ENCODE measurements at regions not wholly inside any gene's neighbourhood (a gene's known extent, or its start where the extent isn't known, plus 50 kb on each side); places are given as distances from the start of the nearest gene placed in this dataset.

DNA sequence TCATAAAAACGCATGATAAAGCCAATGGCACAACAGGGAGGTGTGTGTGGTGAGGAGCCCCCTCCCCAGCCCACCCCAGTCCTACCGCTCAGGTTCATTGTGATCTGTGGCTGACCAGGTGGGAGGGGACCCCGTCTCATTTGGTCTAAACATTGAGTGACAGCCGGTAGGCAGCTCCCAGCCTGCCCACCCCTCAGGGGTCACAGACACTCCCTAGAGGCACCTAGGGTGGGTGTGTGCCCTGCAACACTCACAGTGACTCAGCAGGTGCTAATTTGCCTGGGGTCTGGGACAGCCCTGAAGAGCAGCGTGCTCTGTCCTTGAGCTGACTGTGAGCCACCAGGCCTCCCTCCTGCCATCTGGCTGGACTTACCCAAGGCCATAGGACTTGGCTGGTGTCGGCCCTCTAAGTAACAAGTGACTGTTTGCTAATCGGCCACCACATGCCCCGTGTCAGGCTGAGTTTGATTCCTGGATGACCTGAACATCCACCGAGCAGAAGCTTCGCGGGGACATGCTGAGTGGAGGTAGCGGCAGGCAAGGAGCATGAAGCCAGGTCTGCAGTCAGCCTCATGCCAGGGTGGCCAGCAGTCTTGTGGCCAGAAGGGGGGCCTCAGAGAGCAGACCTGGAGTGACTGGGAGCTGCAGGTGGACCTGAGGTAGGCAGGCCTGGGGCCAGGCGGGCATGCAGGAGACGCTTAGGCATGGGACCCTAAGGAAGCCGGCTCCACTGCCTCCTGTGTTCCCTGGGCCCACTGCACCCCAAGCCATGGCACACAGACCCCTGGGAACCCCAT, 282.3 kb upstream of the SHH start:
- no peak for TF ChIP-seq BHLHE40 (IDR thresholded peaks at IDR 0.05; ENCODE audit: borderline replicate concordance)
- no peak for TF ChIP-seq NFRKB (IDR thresholded peaks at IDR 0.05)
- no peak for TF ChIP-seq L3MBTL2 (conservative IDR thresholded peaks at IDR 0.05)
- TF ChIP-seq FOXA1 (IDR thresholded peaks at IDR 0.05), result no peak
- TF ChIP-seq SUZ12 (IDR thresholded peaks at IDR 0.05), result no peak
- TF ChIP-seq TARDBP (IDR thresholded peaks at IDR 0.05), result no peak
- no peak for TF ChIP-seq ZNF384 (IDR thresholded peaks at IDR 0.05)
- no peak for TF ChIP-seq PKNOX1 (IDR thresholded peaks at IDR 0.05)
- TF ChIP-seq FOXM1 (IDR thresholded peaks at IDR 0.05; ENCODE audit: borderline replicate concordance), result no peak
